Upper lobe of right lung (tissue), 1 donor: ENCODE measurements at regions not wholly inside any gene's neighbourhood (a gene's known extent, or its start where the extent isn't known, plus 50 kb on each side); places are given as distances from the start of the nearest gene placed in this dataset.
A peak's percentile ranks its signal among the peaks of the same experiment; 100 is the strongest.

Experiments
- ATAC-seq: fragments of 200-7000 bp; cut with Tn5 transposase; one replicate; pipeline ENCODE4 v1.9.1; 2020; ENCODE audit warnings: mild to moderate bottlenecking, moderate library complexity
- DNase-seq: peaks from one replicate; pipeline ENCODE4 v3.0.0-alpha.2; 2020
- H3K27ac ChIP-seq: fragments of 200-600 bp; one replicate; pipeline ENCODE4 v1.8.0; 2022
- H3K27me3 ChIP-seq: fragments of 200-600 bp; one replicate; pipeline ENCODE4 v1.8.0; 2022; ENCODE audit warnings: mild to moderate bottlenecking
- H3K36me3 ChIP-seq: fragments of 200-600 bp; one replicate; pipeline ENCODE4 v1.8.0; 2022
- H3K4me1 ChIP-seq: fragments of 200-600 bp; one replicate; pipeline ENCODE4 v1.8.0; 2022
- H3K4me3 ChIP-seq: fragments of 200-600 bp; one replicate; pipeline ENCODE4 v1.8.0; 2022; ENCODE audit warnings: mild to moderate bottlenecking
- H3K9me3 ChIP-seq: fragments of 200-600 bp; one replicate; pipeline ENCODE4 v1.8.0; 2022
- CTCF ChIP-seq: fragments of 200-600 bp; IDR thresholded peaks from one replicate; pipeline ENCODE4 v1.8.0; 2022; ENCODE audit warnings: antibody characterized with exemption
- intact Hi-C: fragments of 100-400 bp; cut with DNase I; formaldehyde crosslinking; loops from one replicate; pipeline ENCODE4 v1.11.0; 2022
- donor health status: DM: no; HTN: yes; CAD: no; lungs with severe emphysema.

- TF ChIP-seq CTCF, result no peak
- DNase-seq (no peak), ATAC-seq (no peak)
- Histone ChIP-seq H3K4me3 (no peak overlapping the region), H3K27me3 (no peaks in the 10 kb centered on the region), H3K4me1 (no peaks in the 10 kb centered on the region), H3K36me3 (no peaks in the 10 kb centered on the region), H3K27ac (no peak overlapping the region), H3K9me3 (no peaks in the 10 kb centered on the region)
- intact Hi-C loops, result no loop called here
Measured at GRCh38 chr3:102025606-102026270, 176.4 kb downstream of the NFKBIZ start.

GRCh38 chr3:102026656-102027055 lies 177.3 kb downstream of the NFKBIZ start:
- H3K27ac ChIP-seq, result no peak overlapping the region
- H3K4me3 ChIP-seq, result no peak overlapping the region
- H3K36me3 ChIP-seq, result no peaks in the 10 kb centered on the region
- intact Hi-C loops, result no loop called here
- H3K27me3 ChIP-seq, result no peaks in the 10 kb centered on the region
- DNase-seq (no peak), ATAC-seq (peak; percentile 67)
- TF ChIP-seq CTCF, result no peak
- no peaks in the 10 kb centered on the region for H3K9me3 ChIP-seq
- no peaks in the 10 kb centered on the region for H3K4me1 ChIP-seq

- H3K9me3 ChIP-seq, result no peaks in the 10 kb centered on the region
- H3K36me3 ChIP-seq, result no peaks in the 10 kb centered on the region
- no peak overlapping the region for H3K27ac ChIP-seq
- intact Hi-C loops, result no loop called here
- no peak overlapping the region for H3K4me3 ChIP-seq
- TF ChIP-seq CTCF, result no peak
- DNase-seq, result no peak
- no peak for ATAC-seq
- H3K27me3 ChIP-seq, result no peaks in the 10 kb centered on the region
- no peaks in the 10 kb centered on the region for H3K4me1 ChIP-seq
Measured at GRCh38 chr3:102030661-102031060, 181.3 kb downstream of the NFKBIZ start.

GRCh38 chr3:102031834-102032233 lies 182.5 kb downstream of the NFKBIZ start:
- Histone ChIP-seq H3K27me3 (no peaks in the 10 kb centered on the region), H3K9me3 (no peaks in the 10 kb centered on the region), H3K36me3 (no peaks in the 10 kb centered on the region), H3K4me3 (no peak overlapping the region), H3K4me1 (no peaks in the 10 kb centered on the region), H3K27ac (no peak overlapping the region)
- no peak for DNase-seq
- TF ChIP-seq CTCF, result no peak
- intact Hi-C loops, result no loop called here
- ATAC-seq, result no peak

- no peaks in the 10 kb centered on the region for H3K36me3 ChIP-seq
- no peaks in the 10 kb centered on the region for H3K9me3 ChIP-seq
- no peak for DNase-seq
- intact Hi-C loops, result no loop called here
- no peak for TF ChIP-seq CTCF
- no peak overlapping the region for H3K27ac ChIP-seq
- H3K4me1 ChIP-seq, result no peaks in the 10 kb centered on the region
- H3K27me3 ChIP-seq, result no peaks in the 10 kb centered on the region
- no peak for ATAC-seq
- no peak overlapping the region for H3K4me3 ChIP-seq
Measured at GRCh38 chr3:102032491-102033383, 183.4 kb downstream of the NFKBIZ start.
